Activated naive CD8-positive, alpha-beta T cell treated with anti-CD3 and anti-CD28 coated beads, Interleukin-2, amount 10 ng/mL, durations not matched to agents 7 days and 5 days (primary cell): ENCODE measurements at regions not wholly inside any gene's neighbourhood (a gene's known extent, or its start where the extent isn't known, plus 50 kb on each side); places are given as distances from the start of the nearest gene placed in this dataset.

ENCODE experiments used
- ATAC-seq: fragments of 150-1000 bp; cut with Tn5 transposase; one replicate; pipeline ENCODE4 v1.10.0; 2021; ENCODE audit warnings: low read depth, moderate library complexity
- POLR2A ChIA-PET: fragments of 350-600 bp; sonication (Branson Sonifier 250); formaldehyde crosslinking; loops from one replicate; lab custom pipeline; 2021; ENCODE audit warnings: antibody characterized with exemption; lab: Charles Lee
- DNase-seq: peaks from one replicate; pipeline ENCODE4 v3.0.0; 2021
- H3K27ac Mint-ChIP-seq: one replicate; pipeline ENCODE4 v1.8.0; 2022; ENCODE audit warnings: mild to moderate bottlenecking, mixed read lengths
- H3K27me3 Mint-ChIP-seq: one replicate; pipeline ENCODE4 v1.8.0; 2022; ENCODE audit warnings: mild to moderate bottlenecking, moderate library complexity, mixed read lengths
- H3K36me3 Mint-ChIP-seq: one replicate; pipeline ENCODE4 v1.8.0; 2021; ENCODE audit warnings: mild to moderate bottlenecking, mixed read lengths
- H3K4me1 Mint-ChIP-seq: one replicate; pipeline ENCODE4 v1.8.0; 2021; ENCODE audit warnings: mixed read lengths
- H3K4me3 Mint-ChIP-seq: one replicate; pipeline ENCODE4 v1.8.0; 2022; ENCODE audit warnings: mild to moderate bottlenecking, moderate library complexity, mixed read lengths
- H3K9me3 Mint-ChIP-seq: one replicate; pipeline ENCODE4 v1.8.0; 2021; ENCODE audit warnings: mixed read lengths

- no peak for ATAC-seq
- H3K36me3 Mint-ChIP-seq = no peaks in the 10 kb centered on the region
- H3K27me3 Mint-ChIP-seq = no peaks in the 10 kb centered on the region
- no peak overlapping the region for H3K27ac Mint-ChIP-seq
- H3K9me3 Mint-ChIP-seq = no peaks in the 10 kb centered on the region
- DNase-seq = no peak
- H3K4me3 Mint-ChIP-seq = no peak overlapping the region
- POLR2A ChIA-PET = no interaction called here
- no peaks in the 10 kb centered on the region for H3K4me1 Mint-ChIP-seq
These were observed 133.0 kb upstream of the SOX2 start for GRCh38 chr3:181578743-181579142.

- no peak for DNase-seq
- Mint-ChIP-seq H3K4me1 (no peaks in the 10 kb centered on the region), H3K4me3 (no peak overlapping the region), H3K27ac (no peak overlapping the region), H3K36me3 (no peaks in the 10 kb centered on the region), H3K9me3 (peaks cover 1% of the 10 kb centered on the region), H3K27me3 (no peaks in the 10 kb centered on the region)
- ATAC-seq = no peak
- POLR2A ChIA-PET = no interaction called here
These were observed 139.3 kb upstream of the SOX2 start for GRCh38 chr3:181572432-181572831.

- DNase-seq (no peak), ATAC-seq (no peak)
- Mint-ChIP-seq H3K27ac (no peak overlapping the region), H3K27me3 (no peaks in the 10 kb centered on the region), H3K4me3 (no peak overlapping the region), H3K9me3 (peaks cover 1% of the 10 kb centered on the region), H3K4me1 (no peaks in the 10 kb centered on the region), H3K36me3 (no peaks in the 10 kb centered on the region)
- POLR2A ChIA-PET = no interaction called here
These were observed 141.3 kb upstream of the SOX2 start for GRCh38 chr3:181570472-181570871.

GRCh38 chr3:181569356-181569940, 142.3 kb upstream of the SOX2 start:
- DNase-seq (no peak), ATAC-seq (no peak)
- no peak overlapping the region for H3K27ac Mint-ChIP-seq
- no peaks in the 10 kb centered on the region for H3K27me3 Mint-ChIP-seq
- POLR2A ChIA-PET = no interaction called here
- no peak overlapping the region for H3K4me3 Mint-ChIP-seq
- peaks cover 1% of the 10 kb centered on the region for H3K9me3 Mint-ChIP-seq
- H3K4me1 Mint-ChIP-seq = no peaks in the 10 kb centered on the region
- no peaks in the 10 kb centered on the region for H3K36me3 Mint-ChIP-seq

- POLR2A ChIA-PET = no interaction called here
- H3K27ac Mint-ChIP-seq = no peak overlapping the region
- no peak overlapping the region for H3K4me3 Mint-ChIP-seq
- H3K36me3 Mint-ChIP-seq = no peaks in the 10 kb centered on the region
- peaks cover 1% of the 10 kb centered on the region for H3K9me3 Mint-ChIP-seq
- ATAC-seq (no peak), DNase-seq (no peak)
- no peaks in the 10 kb centered on the region for H3K27me3 Mint-ChIP-seq
- no peaks in the 10 kb centered on the region for H3K4me1 Mint-ChIP-seq
These were observed 143.0 kb upstream of the SOX2 start for GRCh38 chr3:181568693-181569092.

- no peaks in the 10 kb centered on the region for H3K36me3 Mint-ChIP-seq
- peaks cover 1% of the 10 kb centered on the region for H3K9me3 Mint-ChIP-seq
- POLR2A ChIA-PET = no interaction called here
- no peaks in the 10 kb centered on the region for H3K4me1 Mint-ChIP-seq
- ATAC-seq (no peak), DNase-seq (no peak)
- no peak overlapping the region for H3K27ac Mint-ChIP-seq
- H3K4me3 Mint-ChIP-seq = no peak overlapping the region
- no peaks in the 10 kb centered on the region for H3K27me3 Mint-ChIP-seq
These were observed 143.5 kb upstream of the SOX2 start for GRCh38 chr3:181568248-181568647.

- H3K4me1 Mint-ChIP-seq = no peaks in the 10 kb centered on the region
- H3K9me3 Mint-ChIP-seq = peaks cover 1% of the 10 kb centered on the region
- H3K36me3 Mint-ChIP-seq = no peaks in the 10 kb centered on the region
- POLR2A ChIA-PET = no interaction called here
- no peak overlapping the region for H3K27ac Mint-ChIP-seq
- H3K27me3 Mint-ChIP-seq = no peaks in the 10 kb centered on the region
- H3K4me3 Mint-ChIP-seq = no peak overlapping the region
- no peak for DNase-seq
- ATAC-seq = no peak
These were observed 144.2 kb upstream of the SOX2 start for GRCh38 chr3:181567311-181568075.

- Mint-ChIP-seq H3K4me1 (no peaks in the 10 kb centered on the region), H3K27me3 (no peaks in the 10 kb centered on the region), H3K9me3 (peaks cover 1% of the 10 kb centered on the region), H3K36me3 (no peaks in the 10 kb centered on the region), H3K4me3 (no peak overlapping the region), H3K27ac (no peak overlapping the region)
- DNase-seq (no peak), ATAC-seq (no peak)
- POLR2A ChIA-PET = no interaction called here
These were observed 146.3 kb upstream of the SOX2 start for GRCh38 chr3:181565416-181565815.

GRCh38 chr3:181564222-181564621, 147.5 kb upstream of the SOX2 start:
- H3K4me1 Mint-ChIP-seq = no peaks in the 10 kb centered on the region
- POLR2A ChIA-PET = no interaction called here
- no peaks in the 10 kb centered on the region for H3K9me3 Mint-ChIP-seq
- no peak overlapping the region for H3K4me3 Mint-ChIP-seq
- ATAC-seq = no peak
- H3K27ac Mint-ChIP-seq = no peak overlapping the region
- no peaks in the 10 kb centered on the region for H3K36me3 Mint-ChIP-seq
- no peaks in the 10 kb centered on the region for H3K27me3 Mint-ChIP-seq
- DNase-seq = no peak

GRCh38 chr3:181561139-181562031, 150.3 kb upstream of the SOX2 start:
- no peak for ATAC-seq
- Mint-ChIP-seq H3K9me3 (no peaks in the 10 kb centered on the region), H3K4me1 (no peaks in the 10 kb centered on the region), H3K4me3 (no peak overlapping the region), H3K27ac (no peak overlapping the region), H3K27me3 (no peaks in the 10 kb centered on the region), H3K36me3 (no peaks in the 10 kb centered on the region)
- DNase-seq = no peak
- POLR2A ChIA-PET = no interaction called here

- ATAC-seq = no peak
- no peak overlapping the region for H3K4me3 Mint-ChIP-seq
- H3K36me3 Mint-ChIP-seq = no peaks in the 10 kb centered on the region
- H3K9me3 Mint-ChIP-seq = no peaks in the 10 kb centered on the region
- no peaks in the 10 kb centered on the region for H3K27me3 Mint-ChIP-seq
- no peaks in the 10 kb centered on the region for H3K4me1 Mint-ChIP-seq
- H3K27ac Mint-ChIP-seq = no peak overlapping the region
- POLR2A ChIA-PET = no interaction called here
- no peak for DNase-seq
These were observed 152.9 kb upstream of the SOX2 start for GRCh38 chr3:181558870-181559269.

- no peak for ATAC-seq
- Mint-ChIP-seq H3K36me3 (no peaks in the 10 kb centered on the region), H3K4me1 (no peaks in the 10 kb centered on the region), H3K27ac (no peak overlapping the region), H3K27me3 (no peaks in the 10 kb centered on the region), H3K4me3 (no peak overlapping the region), H3K9me3 (no peaks in the 10 kb centered on the region)
- DNase-seq = no peak
- POLR2A ChIA-PET = no interaction called here
These were observed 156.0 kb upstream of the SOX2 start for GRCh38 chr3:181555681-181556080.

- ATAC-seq = no peak
- Mint-ChIP-seq H3K27ac (no peak overlapping the region), H3K9me3 (no peaks in the 10 kb centered on the region), H3K4me1 (no peaks in the 10 kb centered on the region), H3K36me3 (no peaks in the 10 kb centered on the region), H3K4me3 (no peak overlapping the region), H3K27me3 (no peaks in the 10 kb centered on the region)
- no peak for DNase-seq
- POLR2A ChIA-PET = no interaction called here
These were observed 157.4 kb upstream of the SOX2 start for GRCh38 chr3:181554233-181554765.
